ENCODE measurements at regions not wholly inside any gene's neighbourhood (a gene's known extent, or its start where the extent isn't known, plus 50 kb on each side); places are given as distances from the start of the nearest gene placed in this dataset.
A peak's percentile ranks its signal among the peaks of the same experiment; 100 is the strongest.

DNA sequence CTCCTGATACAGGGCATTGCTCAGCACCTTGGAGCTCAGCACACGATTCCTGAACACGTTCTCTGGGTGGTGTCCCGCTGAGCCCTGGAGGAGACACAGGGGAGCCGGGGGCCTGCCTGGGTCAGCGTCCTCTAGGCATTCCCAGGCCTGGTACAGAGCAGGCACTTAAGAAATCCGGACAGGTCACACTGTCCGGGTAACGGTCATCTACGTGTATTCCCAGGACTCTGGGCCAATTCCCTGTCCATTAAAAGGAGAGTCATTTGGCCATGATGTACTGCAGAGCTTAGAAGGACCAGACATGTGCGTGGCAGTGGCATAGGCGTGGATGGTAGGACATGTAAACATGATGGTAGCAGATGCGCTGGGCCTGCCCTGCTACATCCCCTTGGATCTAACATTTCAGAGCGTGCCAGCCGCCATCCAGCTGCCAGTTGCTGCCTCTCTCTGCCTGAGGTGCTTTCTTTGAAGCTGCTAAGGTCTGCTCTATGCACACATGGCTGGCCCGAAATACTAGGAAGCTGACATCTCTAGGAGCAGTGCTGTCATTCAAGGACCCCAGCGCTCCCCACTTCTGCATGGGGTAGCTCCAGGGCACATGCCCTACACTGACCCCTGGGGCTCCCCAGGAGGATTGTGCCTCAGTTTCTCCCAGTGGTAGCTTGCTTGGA is 273.1 kb upstream of the RTL1 start:
- WGBS, 2 donors = 83 to 85% methylated on average over 16 of the region's 16 CpGs
- H3K27ac ChIP-seq = no peak overlapping the region
- H3K4me3 ChIP-seq = no peak overlapping the region
- H3K9me3 ChIP-seq = peaks cover 0 to 31% (median 0%) of the 10 kb centered on the region in 11 donors
- TF ChIP-seq, protein P1, sequence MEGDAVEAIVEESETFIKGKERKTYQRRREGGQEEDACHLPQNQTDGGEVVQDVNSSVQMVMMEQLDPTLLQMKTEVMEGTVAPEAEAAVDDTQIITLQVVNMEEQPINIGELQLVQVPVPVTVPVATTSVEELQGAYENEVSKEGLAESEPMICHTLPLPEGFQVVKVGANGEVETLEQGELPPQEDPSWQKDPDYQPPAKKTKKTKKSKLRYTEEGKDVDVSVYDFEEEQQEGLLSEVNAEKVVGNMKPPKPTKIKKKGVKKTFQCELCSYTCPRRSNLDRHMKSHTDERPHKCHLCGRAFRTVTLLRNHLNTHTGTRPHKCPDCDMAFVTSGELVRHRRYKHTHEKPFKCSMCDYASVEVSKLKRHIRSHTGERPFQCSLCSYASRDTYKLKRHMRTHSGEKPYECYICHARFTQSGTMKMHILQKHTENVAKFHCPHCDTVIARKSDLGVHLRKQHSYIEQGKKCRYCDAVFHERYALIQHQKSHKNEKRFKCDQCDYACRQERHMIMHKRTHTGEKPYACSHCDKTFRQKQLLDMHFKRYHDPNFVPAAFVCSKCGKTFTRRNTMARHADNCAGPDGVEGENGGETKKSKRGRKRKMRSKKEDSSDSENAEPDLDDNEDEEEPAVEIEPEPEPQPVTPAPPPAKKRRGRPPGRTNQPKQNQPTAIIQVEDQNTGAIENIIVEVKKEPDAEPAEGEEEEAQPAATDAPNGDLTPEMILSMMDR (IDR thresholded peaks at IDR 0.05) = no peak
- intact Hi-C loops (cut with DNase I) = no loop called here
- no peaks in the 10 kb centered on the region for H3K4me1 ChIP-seq
- H3K36me3 ChIP-seq = no peaks in the 10 kb centered on the region
- no peak for DNase-seq
- peak in 1 of 8 donors; percentile 23 for ATAC-seq
- H3K27me3 ChIP-seq = peaks cover 0 to 2% (median 0%) of the 10 kb centered on the region in 7 donors

DNA sequence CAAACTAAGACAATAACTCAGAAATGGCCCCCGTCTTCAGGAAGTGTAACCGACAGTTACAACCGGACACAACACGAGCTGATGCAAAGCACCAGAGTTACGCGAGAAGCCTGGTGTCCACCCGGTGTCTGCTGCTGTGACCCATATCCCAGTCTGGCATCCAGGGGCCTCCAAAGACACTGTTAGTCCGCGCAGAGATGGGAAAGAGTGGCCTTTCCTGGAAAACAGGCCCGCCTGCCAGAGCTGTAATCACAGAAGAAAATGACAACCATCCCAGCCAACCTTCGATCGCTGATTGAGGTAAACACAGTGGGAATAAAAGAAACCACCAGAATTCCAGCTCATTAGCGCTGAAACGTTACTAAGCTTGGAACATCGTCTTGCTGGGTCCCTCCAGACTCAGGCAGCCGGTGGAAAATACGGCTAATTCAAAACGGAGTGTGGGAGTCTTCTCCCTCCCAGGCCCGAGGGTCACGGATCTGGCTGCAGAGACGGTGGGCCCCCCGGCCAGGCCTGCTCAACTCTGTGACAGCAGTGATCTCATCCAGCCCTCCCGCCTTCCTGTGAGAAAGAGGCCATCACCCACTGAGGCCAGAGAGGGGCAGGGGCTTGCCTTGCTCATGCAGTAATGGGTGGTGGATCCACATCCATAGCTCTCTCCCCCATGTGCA is 273.9 kb upstream of the RTL1 start:
- no peaks in the 10 kb centered on the region for H3K4me1 ChIP-seq
- H3K27me3 ChIP-seq = peaks cover 0 to 8% (median 0%) of the 10 kb centered on the region in 7 donors
- ATAC-seq (peak in 2 of 8 donors; percentile 11 to 41), DNase-seq (no peak)
- no peak overlapping the region for H3K27ac ChIP-seq
- H3K36me3 ChIP-seq = no peaks in the 10 kb centered on the region
- H3K4me3 ChIP-seq = no peak overlapping the region
- TF ChIP-seq, protein P1 (IDR thresholded peaks at IDR 0.05) = no peak
- intact Hi-C loops (cut with DNase I) = no loop called here
- 50 to 57% methylated on average over 23 of the region's 23 CpGs for WGBS, 2 donors
- peaks cover 0 to 38% (median 0%) of the 10 kb centered on the region in 11 donors for H3K9me3 ChIP-seq

DNA sequence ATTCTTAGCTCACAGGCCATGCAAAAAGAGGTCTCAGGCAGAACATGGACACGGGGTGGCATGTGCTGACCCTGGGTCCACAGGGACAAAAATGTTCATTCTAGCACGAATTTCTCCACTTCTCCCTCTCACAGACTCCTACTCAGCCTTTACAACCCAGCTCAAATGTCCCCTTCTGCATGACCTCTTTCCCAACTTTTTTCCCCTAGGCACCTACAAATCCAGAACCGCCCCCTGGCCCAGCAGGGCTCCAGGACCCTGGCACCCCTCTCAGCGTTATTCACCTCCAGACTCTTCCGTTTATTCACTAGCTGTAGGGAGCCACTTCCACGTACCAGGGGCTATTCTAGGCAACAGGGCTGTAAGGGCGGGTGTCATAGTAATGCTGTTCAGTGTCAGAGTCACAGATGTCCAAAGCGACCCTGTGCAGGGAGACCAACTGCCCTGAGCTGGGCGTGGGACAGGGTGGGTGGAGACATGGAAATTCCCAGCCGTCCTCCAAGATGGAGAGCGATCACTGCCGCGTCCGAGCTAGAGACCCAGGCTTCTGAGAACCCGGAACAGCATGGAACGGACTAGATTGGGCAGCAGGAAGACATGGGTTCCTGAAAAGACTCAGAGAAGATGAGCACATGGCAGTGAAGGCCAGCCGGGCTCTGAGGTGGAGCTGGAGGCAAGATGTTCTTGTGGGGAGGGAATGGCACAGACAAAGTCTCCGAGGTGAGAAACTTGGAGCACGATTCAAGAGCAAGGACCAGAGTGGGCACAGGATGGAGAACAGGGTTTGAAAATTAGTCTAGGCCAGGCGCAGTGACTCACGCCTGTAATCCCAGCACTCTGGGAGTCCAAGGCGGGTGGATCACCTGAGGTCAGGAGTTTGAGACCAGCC is 274.9 kb upstream of the RTL1 start:
- H3K27ac ChIP-seq = no peak overlapping the region
- TF ChIP-seq, protein P1 (IDR thresholded peaks at IDR 0.05) = no peak
- H3K36me3 ChIP-seq = no peaks in the 10 kb centered on the region
- ATAC-seq = no peak
- no peak for DNase-seq
- H3K27me3 ChIP-seq = peaks cover 0 to 18% (median 4%) of the 10 kb centered on the region in 7 donors
- H3K4me1 ChIP-seq = no peaks in the 10 kb centered on the region
- intact Hi-C loops (cut with DNase I) = no loop called here
- WGBS, 2 donors = 83 to 87% methylated on average over 22 of the region's 22 CpGs
- peaks cover 0 to 32% (median 0%) of the 10 kb centered on the region in 11 donors for H3K9me3 ChIP-seq
- no peak overlapping the region for H3K4me3 ChIP-seq

DNA sequence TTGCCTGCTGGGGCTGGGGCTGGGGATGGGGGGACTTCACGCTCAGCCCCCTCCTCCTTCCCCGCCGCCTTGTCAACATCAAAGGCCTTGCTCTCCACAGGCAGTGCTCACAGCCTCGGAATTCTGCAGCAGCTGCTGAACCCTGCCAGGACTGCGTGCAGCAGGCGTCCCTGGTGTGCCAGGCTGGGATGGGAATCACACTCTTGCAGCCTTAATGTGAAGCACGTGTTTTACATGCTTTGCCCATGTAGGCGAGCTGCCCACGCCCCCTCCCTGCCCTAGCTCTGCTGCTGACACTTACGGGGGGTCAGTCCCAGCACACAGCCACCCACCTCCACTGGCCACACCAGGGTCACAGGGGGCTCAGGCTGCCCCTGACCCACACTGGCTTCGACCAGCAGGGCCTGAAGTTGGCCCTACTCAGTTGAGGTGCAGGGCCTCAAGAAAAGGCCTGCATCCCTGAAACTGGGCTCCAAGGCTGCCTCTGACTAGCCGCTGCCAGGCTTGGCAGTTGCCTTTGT is 276.2 kb upstream of the RTL1 start:
- intact Hi-C loops (cut with DNase I) = loop anchor here in 1 of 10 donors (5.0 kb wide), 1 partner anchor 737 kb away; no protein-coding TSS in a partner anchor
- no peaks in the 10 kb centered on the region for H3K36me3 ChIP-seq
- H3K4me1 ChIP-seq = no peaks in the 10 kb centered on the region
- no peak overlapping the region for H3K27ac ChIP-seq
- H3K4me3 ChIP-seq = no peak overlapping the region
- peaks cover 0 to 26% (median 13%) of the 10 kb centered on the region in 7 donors for H3K27me3 ChIP-seq
- TF ChIP-seq, protein P1 (IDR thresholded peaks at IDR 0.05) = no peak
- ATAC-seq (no peak), DNase-seq (no peak)
- H3K9me3 ChIP-seq = peaks cover 0 to 29% (median 0%) of the 10 kb centered on the region in 11 donors
- 77 to 81% methylated on average over 12 of the region's 12 CpGs for WGBS, 2 donors
